K562 (cell line): ENCODE measurements at regions not wholly inside any gene's neighbourhood (a gene's known extent, or its start where the extent isn't known, plus 50 kb on each side); places are given as distances from the start of the nearest gene placed in this dataset.

Experiments used
- CREB3L1 ChIP-seq: fragments of 450-650 bp; IDR thresholded peaks from 2 replicates; pipeline ENCODE4 v1.6.1; 2014; ENCODE audit warnings: low read depth, mild to moderate bottlenecking, moderate library complexity, borderline replicate concordance
- TEAD4 ChIP-seq, 2 experiments: sonication (generic) in 1 of 2; formaldehyde crosslinking in 1 of 2; IDR thresholded peaks; 2 replicates each; pipeline versions ENCODE4 v1.6.1 to v1.8.0; 2012 to 2022; ENCODE audit warnings: borderline replicate concordance in 1 of 2, inconsistent platforms in 1 of 2, low read length in 1 of 2, mild to moderate bottlenecking in 1 of 2, missing genetic modification reagents in 1 of 2
- TF ChIP-seq, protein P1 (sequence below): fragments of 250-450 bp; sonication (Bioruptor Pico); IDR thresholded peaks from 2 replicates; pipeline ENCODE4 v1.8.0; 2021; ENCODE audit warnings: moderate library complexity, mild to moderate bottlenecking, inconsistent platforms

DNA sequence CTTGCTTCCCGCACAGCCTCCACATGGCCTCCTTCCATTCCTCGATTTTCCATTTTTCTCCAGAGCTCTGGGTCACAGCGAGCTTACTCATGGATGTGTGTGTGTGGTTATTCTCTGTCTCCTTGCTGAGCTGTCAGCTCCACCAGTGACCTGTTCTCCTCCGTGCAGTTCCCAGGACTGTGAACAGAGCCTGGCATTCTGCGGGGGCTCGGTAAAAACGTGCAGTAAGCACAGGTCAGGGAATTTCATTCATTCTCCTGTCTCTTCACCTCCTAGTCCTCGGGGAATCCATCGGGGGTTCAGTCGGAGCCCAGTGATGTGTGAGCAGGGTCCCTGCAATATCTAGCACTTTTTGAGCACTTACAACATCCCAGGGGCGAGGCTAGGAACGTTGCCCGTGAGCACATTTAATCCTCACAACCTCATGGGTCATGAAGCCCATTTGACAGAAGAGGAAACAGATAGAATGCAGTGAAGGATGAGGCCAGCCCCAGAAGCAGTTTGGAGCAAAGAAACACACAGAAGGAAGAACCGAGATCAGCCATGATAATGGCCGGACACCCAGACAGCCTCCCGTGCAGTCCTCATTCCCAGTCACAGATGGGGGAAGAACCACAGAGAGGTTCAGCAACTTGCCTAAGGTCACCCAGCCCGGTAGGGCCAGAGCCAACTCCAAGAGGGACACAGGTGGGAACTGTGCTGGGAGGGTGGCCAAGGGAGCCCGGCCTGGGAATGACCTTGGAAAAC lies 183.2 kb upstream of the GSE1 start (continued):
- TF ChIP-seq, protein P1, sequence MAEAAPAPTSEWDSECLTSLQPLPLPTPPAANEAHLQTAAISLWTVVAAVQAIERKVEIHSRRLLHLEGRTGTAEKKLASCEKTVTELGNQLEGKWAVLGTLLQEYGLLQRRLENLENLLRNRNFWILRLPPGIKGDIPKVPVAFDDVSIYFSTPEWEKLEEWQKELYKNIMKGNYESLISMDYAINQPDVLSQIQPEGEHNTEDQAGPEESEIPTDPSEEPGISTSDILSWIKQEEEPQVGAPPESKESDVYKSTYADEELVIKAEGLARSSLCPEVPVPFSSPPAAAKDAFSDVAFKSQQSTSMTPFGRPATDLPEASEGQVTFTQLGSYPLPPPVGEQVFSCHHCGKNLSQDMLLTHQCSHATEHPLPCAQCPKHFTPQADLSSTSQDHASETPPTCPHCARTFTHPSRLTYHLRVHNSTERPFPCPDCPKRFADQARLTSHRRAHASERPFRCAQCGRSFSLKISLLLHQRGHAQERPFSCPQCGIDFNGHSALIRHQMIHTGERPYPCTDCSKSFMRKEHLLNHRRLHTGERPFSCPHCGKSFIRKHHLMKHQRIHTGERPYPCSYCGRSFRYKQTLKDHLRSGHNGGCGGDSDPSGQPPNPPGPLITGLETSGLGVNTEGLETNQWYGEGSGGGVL (CRISPR knock-in tag) = no peak
- no peak for TF ChIP-seq TEAD4 (IDR thresholded peaks at IDR 0.05; ENCODE audit: low read length)
- TF ChIP-seq TEAD4 (CRISPR knock-in tag; IDR thresholded peaks at IDR 0.05; ENCODE audit: borderline replicate concordance) = 0 out of 2 replicates have a peak, but pooled peaks have one; percentile 49
- peak; percentile 59; the same call in 1 of the 2 replicates for TF ChIP-seq CREB3L1
